ENCODE measurements at regions not wholly inside any gene's neighbourhood (a gene's known extent, or its start where the extent isn't known, plus 50 kb on each side); places are given as distances from the start of the nearest gene placed in this dataset.
A peak's percentile ranks its signal among the peaks of the same experiment; 100 is the strongest.

DNA sequence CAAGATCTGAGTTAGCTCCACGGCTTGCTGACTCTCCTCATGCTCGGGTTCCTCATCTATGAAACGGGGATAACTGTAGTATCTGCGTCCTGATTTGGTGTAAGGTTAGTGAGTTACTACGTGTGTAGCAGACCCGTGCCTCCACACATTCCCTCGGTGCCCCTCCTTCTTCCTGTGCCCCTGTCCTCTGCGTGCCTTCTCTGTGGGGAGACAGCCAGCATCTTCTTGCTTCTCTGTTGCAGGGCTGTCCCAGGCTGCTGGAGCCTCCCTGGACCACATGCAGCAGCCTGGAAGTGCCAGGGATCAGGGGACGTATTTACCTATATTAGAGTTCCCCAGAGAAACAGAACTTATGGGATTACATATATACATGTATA lies 93.1 kb upstream of the PRNP start:
- Histone ChIP-seq H3K9me2 (replicated peaks; ENCODE audit: insufficient read depth, low read length) (no peaks in the 10 kb centered on the region), H3K9me3 (ENCODE audit: low read length) (no peaks in the 10 kb centered on the region), H2AFZ (ENCODE audit: low read length) (no peak overlapping the region), H3K4me3 (ENCODE audit: low read length) (no peak overlapping the region), H4K20me1 (ENCODE audit: insufficient read depth, low read depth, low read length) (no peaks in the 10 kb centered on the region), H3K79me2 (ENCODE audit: low read length) (no peaks in the 10 kb centered on the region), H3K4me2 (ENCODE audit: low read depth, low read length, poor library complexity, severe bottlenecking) (no peak overlapping the region), H3K4me1 (ENCODE audit: low read length) (no peaks in the 10 kb centered on the region), H3K36me3 (ENCODE audit: insufficient read depth, low read length) (no peaks in the 10 kb centered on the region), H3K9ac (ENCODE audit: low read length) (no peak overlapping the region), H3K27ac (ENCODE audit: low read length) (no peak overlapping the region), H3K27me3 (ENCODE audit: low read length) (no peaks in the 10 kb centered on the region)
- no peak for DNase-seq

DNA sequence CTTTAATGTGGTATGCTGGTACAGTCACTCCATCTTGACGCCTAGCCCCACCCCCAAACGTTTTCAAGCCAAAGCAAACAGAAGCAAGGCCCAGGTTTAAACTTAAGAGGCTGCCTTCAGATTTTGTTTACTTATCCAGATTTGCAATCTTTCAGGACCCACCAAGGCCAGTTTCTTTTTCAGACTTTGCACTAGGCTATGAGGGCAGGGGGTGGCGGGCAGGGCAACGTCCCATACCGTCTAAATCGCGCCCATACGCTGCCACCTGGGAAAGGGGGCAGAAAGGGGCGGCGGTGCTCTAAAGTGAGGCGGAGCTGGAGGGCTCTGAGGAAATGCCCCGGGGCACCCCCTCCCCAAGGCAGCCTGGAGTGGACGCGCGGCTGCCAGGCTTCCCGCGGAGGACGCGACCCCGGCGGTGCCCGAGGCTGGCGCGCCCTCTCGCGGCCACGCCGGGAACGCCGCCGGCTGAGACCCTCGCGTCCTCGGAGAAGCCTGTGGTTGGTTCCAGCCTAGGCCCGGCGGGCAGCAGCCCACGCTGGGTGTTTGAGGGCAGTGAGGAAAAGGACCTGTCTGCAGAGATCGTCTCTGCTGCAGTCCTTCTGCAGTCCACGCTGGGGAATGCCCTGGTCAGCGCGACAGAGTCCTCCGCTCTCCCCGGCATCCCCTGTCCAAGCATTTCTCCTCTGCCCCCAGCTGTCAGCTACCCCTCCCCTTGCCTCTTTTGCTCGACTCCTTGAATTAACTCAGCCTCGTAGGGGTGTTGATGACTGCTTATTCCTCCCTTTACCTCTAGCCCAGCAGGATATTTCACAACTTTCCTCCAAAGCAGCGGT lies 93.7 kb upstream of the PRNP start:
- H3K36me3 ChIP-seq (ENCODE audit: insufficient read depth, low read length), result no peaks in the 10 kb centered on the region
- H3K9me2 ChIP-seq (replicated peaks; ENCODE audit: insufficient read depth, low read length), result no peaks in the 10 kb centered on the region
- H3K9me3 ChIP-seq (ENCODE audit: low read length), result no peaks in the 10 kb centered on the region
- H3K4me1 ChIP-seq (ENCODE audit: low read length), result no peaks in the 10 kb centered on the region
- no peak overlapping the region for H3K4me2 ChIP-seq (ENCODE audit: low read depth, low read length, poor library complexity, severe bottlenecking)
- no peak overlapping the region for H3K27ac ChIP-seq (ENCODE audit: low read length)
- no peak overlapping the region for H2AFZ ChIP-seq (ENCODE audit: low read length)
- H3K9ac ChIP-seq (ENCODE audit: low read length), result no peak overlapping the region
- H3K4me3 ChIP-seq (ENCODE audit: low read length), result no peak overlapping the region
- no peaks in the 10 kb centered on the region for H3K27me3 ChIP-seq (ENCODE audit: low read length)
- DNase-seq, result peak; percentile 71
- H3K79me2 ChIP-seq (ENCODE audit: low read length), result no peaks in the 10 kb centered on the region
- H4K20me1 ChIP-seq (ENCODE audit: insufficient read depth, low read depth, low read length), result no peaks in the 10 kb centered on the region

GRCh38 chr20:4591975-4592315 lies 94.3 kb upstream of the PRNP start:
- Histone ChIP-seq H3K9me2 (replicated peaks; ENCODE audit: insufficient read depth, low read length) (no peaks in the 10 kb centered on the region), H3K4me3 (ENCODE audit: low read length) (no peak overlapping the region), H3K4me1 (ENCODE audit: low read length) (no peaks in the 10 kb centered on the region), H4K20me1 (ENCODE audit: insufficient read depth, low read depth, low read length) (no peaks in the 10 kb centered on the region), H3K27me3 (ENCODE audit: low read length) (no peaks in the 10 kb centered on the region), H3K9ac (ENCODE audit: low read length) (no peak overlapping the region), H3K4me2 (ENCODE audit: low read depth, low read length, poor library complexity, severe bottlenecking) (no peak overlapping the region), H3K9me3 (ENCODE audit: low read length) (no peaks in the 10 kb centered on the region), H3K36me3 (ENCODE audit: insufficient read depth, low read length) (no peaks in the 10 kb centered on the region), H2AFZ (ENCODE audit: low read length) (no peak overlapping the region), H3K79me2 (ENCODE audit: low read length) (no peaks in the 10 kb centered on the region), H3K27ac (ENCODE audit: low read length) (no peak overlapping the region)
- no peak for DNase-seq

DNA sequence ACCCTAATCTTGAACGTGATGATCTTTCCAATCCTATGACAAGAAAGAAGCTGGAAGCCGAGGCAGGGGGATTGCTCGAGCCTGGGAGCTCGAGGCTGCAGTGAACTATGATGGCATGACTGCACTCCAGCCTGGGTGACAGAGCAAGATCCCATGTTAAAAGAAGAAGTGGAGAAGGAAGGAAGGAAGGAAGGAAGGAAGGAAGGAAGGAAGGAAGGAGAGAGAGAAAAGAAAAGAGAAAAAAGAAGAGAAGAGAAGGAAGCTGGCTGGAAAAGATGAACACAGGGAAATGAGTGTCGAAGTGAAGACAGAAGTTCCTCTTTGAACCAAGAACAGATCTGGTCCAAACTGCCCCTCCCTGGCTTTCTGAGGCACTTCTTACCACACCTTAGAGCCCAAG lies 100.5 kb upstream of the PRNP start:
- DNase-seq, result no peak
- no peak overlapping the region for H3K4me3 ChIP-seq (ENCODE audit: low read length)
- H3K27ac ChIP-seq (ENCODE audit: low read length), result no peak overlapping the region
- H4K20me1 ChIP-seq (ENCODE audit: insufficient read depth, low read depth, low read length), result no peaks in the 10 kb centered on the region
- H3K79me2 ChIP-seq (ENCODE audit: low read length), result no peaks in the 10 kb centered on the region
- H3K4me2 ChIP-seq (ENCODE audit: low read depth, low read length, poor library complexity, severe bottlenecking), result no peak overlapping the region
- no peaks in the 10 kb centered on the region for H3K9me3 ChIP-seq (ENCODE audit: low read length)
- H3K27me3 ChIP-seq (ENCODE audit: low read length), result no peaks in the 10 kb centered on the region
- no peak overlapping the region for H3K9ac ChIP-seq (ENCODE audit: low read length)
- no peaks in the 10 kb centered on the region for H3K36me3 ChIP-seq (ENCODE audit: insufficient read depth, low read length)
- H3K4me1 ChIP-seq (ENCODE audit: low read length), result no peaks in the 10 kb centered on the region
- no peak overlapping the region for H2AFZ ChIP-seq (ENCODE audit: low read length)
- no peaks in the 10 kb centered on the region for H3K9me2 ChIP-seq (replicated peaks; ENCODE audit: insufficient read depth, low read length)

DNA sequence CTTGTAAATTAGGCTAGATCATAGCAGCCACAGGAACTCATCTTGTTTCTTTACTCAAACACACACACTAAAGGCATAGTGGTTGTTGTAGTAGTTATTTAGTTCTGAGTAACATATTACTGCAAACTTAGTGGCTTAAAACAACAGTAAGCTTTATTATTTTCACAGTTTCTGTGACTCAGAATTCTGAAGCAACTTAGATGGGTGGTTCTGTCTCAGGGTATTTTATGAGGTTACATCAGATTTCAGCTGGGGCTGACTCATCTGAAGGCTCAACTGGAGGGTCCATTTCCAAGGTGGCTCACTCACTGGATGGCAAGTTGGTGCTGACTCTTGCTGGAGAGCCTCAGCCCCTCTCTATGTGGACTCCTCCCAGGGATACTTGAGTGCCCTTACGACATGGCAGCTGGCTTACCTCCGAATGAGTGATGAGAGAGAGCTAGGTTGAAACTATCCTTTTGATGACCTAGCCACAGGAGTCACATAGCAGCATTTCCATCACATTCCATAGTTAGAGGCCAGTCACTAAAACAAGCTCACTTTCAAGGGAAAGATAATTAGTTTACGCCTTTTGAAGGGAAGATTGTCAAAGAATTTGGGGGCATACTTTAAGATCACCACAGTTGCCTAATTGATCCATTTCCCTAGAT lies 101.0 kb upstream of the PRNP start:
- Histone ChIP-seq H3K9ac (ENCODE audit: low read length) (no peak overlapping the region), H3K4me3 (ENCODE audit: low read length) (no peak overlapping the region), H3K79me2 (ENCODE audit: low read length) (no peaks in the 10 kb centered on the region), H3K4me1 (ENCODE audit: low read length) (no peaks in the 10 kb centered on the region), H3K9me2 (replicated peaks; ENCODE audit: insufficient read depth, low read length) (no peaks in the 10 kb centered on the region), H2AFZ (ENCODE audit: low read length) (no peak overlapping the region), H3K4me2 (ENCODE audit: low read depth, low read length, poor library complexity, severe bottlenecking) (no peak overlapping the region), H4K20me1 (ENCODE audit: insufficient read depth, low read depth, low read length) (no peaks in the 10 kb centered on the region), H3K36me3 (ENCODE audit: insufficient read depth, low read length) (no peaks in the 10 kb centered on the region), H3K27me3 (ENCODE audit: low read length) (no peaks in the 10 kb centered on the region), H3K27ac (ENCODE audit: low read length) (no peak overlapping the region), H3K9me3 (ENCODE audit: low read length) (no peaks in the 10 kb centered on the region)
- DNase-seq, result no peak

DNA sequence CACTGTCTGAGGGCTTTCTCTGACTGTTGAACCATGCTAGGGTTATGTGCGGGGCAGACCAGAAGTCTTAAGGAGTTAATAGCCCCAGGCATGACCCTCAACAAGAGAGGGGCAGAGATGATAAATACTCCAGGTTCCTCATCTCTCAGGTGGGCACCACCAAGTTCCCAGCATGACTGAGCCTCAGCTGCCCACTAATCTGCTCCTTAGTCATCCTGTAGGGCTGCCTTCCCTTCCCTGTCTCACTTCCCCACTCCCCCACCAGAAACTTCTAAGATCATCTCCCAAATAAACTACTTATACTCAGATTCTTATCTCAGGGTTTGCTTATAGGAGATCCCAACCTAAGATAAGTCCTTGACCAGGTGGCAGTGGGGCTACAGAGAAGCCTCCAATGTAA lies 101.7 kb upstream of the PRNP start:
- Histone ChIP-seq H3K9me3 (ENCODE audit: low read length) (no peaks in the 10 kb centered on the region), H2AFZ (ENCODE audit: low read length) (no peak overlapping the region), H3K9ac (ENCODE audit: low read length) (no peak overlapping the region), H3K27ac (ENCODE audit: low read length) (no peak overlapping the region), H3K79me2 (ENCODE audit: low read length) (no peaks in the 10 kb centered on the region), H3K36me3 (ENCODE audit: insufficient read depth, low read length) (no peaks in the 10 kb centered on the region), H3K27me3 (ENCODE audit: low read length) (no peaks in the 10 kb centered on the region), H3K9me2 (replicated peaks; ENCODE audit: insufficient read depth, low read length) (no peaks in the 10 kb centered on the region), H4K20me1 (ENCODE audit: insufficient read depth, low read depth, low read length) (no peaks in the 10 kb centered on the region), H3K4me2 (ENCODE audit: low read depth, low read length, poor library complexity, severe bottlenecking) (no peak overlapping the region), H3K4me1 (ENCODE audit: low read length) (no peaks in the 10 kb centered on the region), H3K4me3 (ENCODE audit: low read length) (no peak overlapping the region)
- no peak for DNase-seq

DNA sequence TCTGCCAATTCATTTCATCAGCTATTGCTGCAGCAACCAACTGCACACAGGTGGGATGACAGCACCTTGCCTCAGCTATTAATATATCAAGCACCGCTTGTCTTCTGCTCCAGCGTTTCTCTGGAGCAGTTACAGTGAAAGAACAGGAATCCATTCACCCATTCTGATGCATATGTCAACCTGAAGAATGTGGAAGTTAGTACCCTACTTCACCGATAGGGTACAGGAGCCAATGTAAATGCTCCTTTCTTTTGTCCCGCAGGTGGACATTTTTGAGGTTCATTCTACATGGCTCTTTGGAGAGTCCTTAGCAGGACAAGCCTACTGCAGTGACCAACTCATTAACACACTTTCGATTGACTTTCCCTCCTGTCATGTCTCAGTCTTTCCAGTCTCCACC lies 104.4 kb upstream of the PRNP start:
- no peak for DNase-seq
- H3K36me3 ChIP-seq (ENCODE audit: insufficient read depth, low read length), result no peaks in the 10 kb centered on the region
- no peak overlapping the region for H2AFZ ChIP-seq (ENCODE audit: low read length)
- no peak overlapping the region for H3K27ac ChIP-seq (ENCODE audit: low read length)
- no peak overlapping the region for H3K4me3 ChIP-seq (ENCODE audit: low read length)
- no peaks in the 10 kb centered on the region for H3K79me2 ChIP-seq (ENCODE audit: low read length)
- H3K9me3 ChIP-seq (ENCODE audit: low read length), result no peaks in the 10 kb centered on the region
- no peaks in the 10 kb centered on the region for H4K20me1 ChIP-seq (ENCODE audit: insufficient read depth, low read depth, low read length)
- H3K4me2 ChIP-seq (ENCODE audit: low read depth, low read length, poor library complexity, severe bottlenecking), result no peak overlapping the region
- H3K4me1 ChIP-seq (ENCODE audit: low read length), result no peaks in the 10 kb centered on the region
- H3K9ac ChIP-seq (ENCODE audit: low read length), result no peak overlapping the region
- no peaks in the 10 kb centered on the region for H3K9me2 ChIP-seq (replicated peaks; ENCODE audit: insufficient read depth, low read length)
- H3K27me3 ChIP-seq (ENCODE audit: low read length), result no peaks in the 10 kb centered on the region

DNA sequence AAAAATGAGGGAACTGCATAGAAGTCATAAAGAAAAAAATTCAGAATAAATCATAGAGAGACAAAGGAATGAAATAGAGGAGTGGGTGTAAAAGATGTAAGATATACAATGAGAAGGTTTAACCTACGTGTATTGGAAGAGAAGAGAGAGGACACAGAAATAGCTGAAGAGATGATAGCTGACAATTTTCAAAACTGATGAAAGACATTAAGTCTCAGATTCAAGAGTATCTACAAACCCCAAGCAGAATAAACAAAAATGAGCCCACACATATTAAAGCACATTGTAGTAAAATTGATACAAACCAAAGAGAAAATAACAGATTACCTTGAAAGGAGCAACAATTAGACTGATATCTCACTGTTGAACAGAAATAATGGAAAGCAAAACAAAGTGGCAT lies 107.9 kb upstream of the PRNP start:
- Histone ChIP-seq H3K4me1 (ENCODE audit: low read length) (no peaks in the 10 kb centered on the region), H4K20me1 (ENCODE audit: insufficient read depth, low read depth, low read length) (no peaks in the 10 kb centered on the region), H3K4me3 (ENCODE audit: low read length) (no peak overlapping the region), H3K9ac (ENCODE audit: low read length) (no peak overlapping the region), H3K4me2 (ENCODE audit: low read depth, low read length, poor library complexity, severe bottlenecking) (no peak overlapping the region), H3K27me3 (ENCODE audit: low read length) (no peaks in the 10 kb centered on the region), H3K9me2 (replicated peaks; ENCODE audit: insufficient read depth, low read length) (no peaks in the 10 kb centered on the region), H3K9me3 (ENCODE audit: low read length) (no peaks in the 10 kb centered on the region), H2AFZ (ENCODE audit: low read length) (no peak overlapping the region), H3K36me3 (ENCODE audit: insufficient read depth, low read length) (no peaks in the 10 kb centered on the region), H3K27ac (ENCODE audit: low read length) (no peak overlapping the region), H3K79me2 (ENCODE audit: low read length) (no peaks in the 10 kb centered on the region)
- no peak for DNase-seq
